H9 (cell line): ENCODE measurements at regions not wholly inside any gene's neighbourhood (a gene's known extent, or its start where the extent isn't known, plus 50 kb on each side); places are given as distances from the start of the nearest gene placed in this dataset.

Experiments used
- DNase-seq: peaks from one replicate; pipeline ENCODE4 v3.0.0-alpha.2; 2017
- H2AFZ ChIP-seq: one replicate; pipeline ENCODE4 v1.6.1; 2013; ENCODE audit warnings: mild to moderate bottlenecking, low read length, control low read depth, moderate library complexity
- H2AK5ac ChIP-seq: 2 replicates; pipeline ENCODE4 v1.6.1; 2013; ENCODE audit warnings: low read length, control low read depth, mixed read lengths; ENCODE audit not compliant: insufficient read length
- H2BK120ac ChIP-seq: one replicate; pipeline ENCODE4 v1.6.1; 2013; ENCODE audit warnings: low read depth, mild to moderate bottlenecking, low read length, control low read depth, inconsistent platforms; ENCODE audit not compliant: poor library complexity, severe bottlenecking
- H2BK12ac ChIP-seq: 2 replicates; pipeline ENCODE4 v1.6.1; 2013; ENCODE audit warnings: low read length, control low read depth, mixed read lengths, low read depth; ENCODE audit not compliant: insufficient read length
- H2BK15ac ChIP-seq: 2 replicates; pipeline ENCODE4 v1.6.1; 2013; ENCODE audit warnings: low read depth, low read length, control low read depth
- H2BK20ac ChIP-seq: one replicate; pipeline ENCODE4 v1.6.1; 2013; ENCODE audit warnings: low read depth, mild to moderate bottlenecking, low read length, control low read depth, inconsistent platforms; ENCODE audit not compliant: poor library complexity, severe bottlenecking
- H2BK5ac ChIP-seq: 2 replicates; pipeline ENCODE4 v1.6.1; 2013; ENCODE audit warnings: low read length, control low read depth, mixed read lengths; ENCODE audit not compliant: insufficient read length
- H3K14ac ChIP-seq: 2 replicates; pipeline ENCODE4 v1.6.1; 2013; ENCODE audit warnings: low read length, control low read depth; ENCODE audit not compliant: insufficient read depth
- H3K18ac ChIP-seq: 2 replicates; pipeline ENCODE4 v1.6.1; 2013; ENCODE audit warnings: low read depth, mild to moderate bottlenecking, mixed read lengths, low read length, control low read depth; ENCODE audit not compliant: insufficient read length
- H3K23ac ChIP-seq: 2 replicates; pipeline ENCODE4 v1.6.1; 2013; ENCODE audit warnings: low read length, control low read depth, mixed read lengths, low read depth; ENCODE audit not compliant: insufficient read length
- H3K23me2 ChIP-seq: 2 replicates; pipeline ENCODE4 v1.6.1; 2013; ENCODE audit warnings: low read depth, mild to moderate bottlenecking, mixed read lengths, low read length, control low read depth; ENCODE audit not compliant: insufficient read length, poor library complexity, severe bottlenecking
- H3K27ac ChIP-seq: 2 replicates; pipeline ENCODE4 v1.5.1; 2013; ENCODE audit warnings: low read length, control low read depth, mixed read lengths, low read depth; ENCODE audit not compliant: insufficient read length
- H3K27me3 ChIP-seq: 2 replicates; pipeline ENCODE4 v1.6.1; 2013; ENCODE audit warnings: low read length, control low read depth, inconsistent platforms; ENCODE audit not compliant: insufficient read depth
- H3K4ac ChIP-seq: 2 replicates; pipeline ENCODE4 v1.6.1; 2013; ENCODE audit warnings: low read depth, mild to moderate bottlenecking, control low read depth, inconsistent platforms, low read length, moderate library complexity
- H3K4me1 ChIP-seq: 2 replicates; pipeline ENCODE4 v1.6.1; 2013; ENCODE audit warnings: low read length, control low read depth, inconsistent platforms; ENCODE audit not compliant: insufficient read depth
- H3K4me2 ChIP-seq: 2 replicates; pipeline ENCODE4 v1.6.1; 2013; ENCODE audit warnings: low read length, control low read depth, mixed read lengths; ENCODE audit not compliant: insufficient read length, insufficient read depth
- H3K56ac ChIP-seq: 2 replicates; pipeline ENCODE4 v1.6.1; 2013; ENCODE audit warnings: low read depth, mild to moderate bottlenecking, mixed read lengths, low read length, control low read depth; ENCODE audit not compliant: insufficient read length
- H3K79me1 ChIP-seq: 2 replicates; pipeline ENCODE4 v1.6.1; 2013; ENCODE audit warnings: low read depth, mild to moderate bottlenecking, moderate library complexity, low read length, control low read depth, inconsistent platforms; ENCODE audit not compliant: insufficient read depth, poor library complexity, severe bottlenecking
- H3K79me2 ChIP-seq: 2 replicates; pipeline ENCODE4 v1.6.1; 2013; ENCODE audit warnings: low read length, control low read depth, inconsistent platforms; ENCODE audit not compliant: insufficient read depth
- H3K9ac ChIP-seq: 2 replicates; pipeline ENCODE4 v1.6.1; 2013; ENCODE audit warnings: low read length, control low read depth, mixed read lengths; ENCODE audit not compliant: insufficient read length; ENCODE audit errors: extremely low read depth
- H3K9me3 ChIP-seq: one replicate; pipeline ENCODE4 v1.6.1; 2013; ENCODE audit warnings: low read depth, low read length, inconsistent platforms; ENCODE audit not compliant: control insufficient read depth
- H3T11ph ChIP-seq: one replicate; pipeline ENCODE4 v1.6.1; 2013; ENCODE audit warnings: mild to moderate bottlenecking, low read length, control low read depth, inconsistent platforms
- H4K20me1 ChIP-seq: one replicate; pipeline ENCODE4 v1.6.1; 2013; ENCODE audit not compliant: control insufficient read depth, insufficient read length, insufficient read depth
- H4K5ac ChIP-seq: 2 replicates; pipeline ENCODE4 v1.6.1; 2013; ENCODE audit warnings: low read depth, mild to moderate bottlenecking, mixed read lengths, low read length, control low read depth; ENCODE audit not compliant: insufficient read length
- H4K8ac ChIP-seq: replicated peaks from 2 replicates; pipeline ENCODE4 v1.6.1; 2013; ENCODE audit warnings: low read length, control low read depth, mixed read lengths, low read depth; ENCODE audit not compliant: insufficient read length
- H4K91ac ChIP-seq: 2 replicates; pipeline ENCODE4 v1.6.1; 2013; ENCODE audit warnings: low read depth, mild to moderate bottlenecking, moderate library complexity, mixed read lengths, low read length, control low read depth; ENCODE audit not compliant: insufficient read length
- H3K27ac Mint-ChIP-seq, 3 experiments: 2 replicates in 2 of 3; 3 replicates in 1 of 3; pipeline ENCODE4 v1.8.0; 2020 to 2021; ENCODE audit warnings: mixed read lengths in 3 of 3, mild to moderate bottlenecking in 1 of 3, moderate library complexity in 1 of 3
- H3K27me3 Mint-ChIP-seq: 2 replicates; pipeline ENCODE4 v1.8.0; 2021; ENCODE audit warnings: low read depth, mild to moderate bottlenecking, moderate library complexity, mixed read lengths
- H3K36me3 Mint-ChIP-seq, 3 experiments: 2 replicates in 2 of 3; 3 replicates in 1 of 3; pipeline ENCODE4 v1.8.0; 2020 to 2021; ENCODE audit warnings: low read depth in 3 of 3, mixed read lengths in 3 of 3; ENCODE audit not compliant: insufficient read depth in 1 of 3
- H3K4me1 Mint-ChIP-seq, 2 experiments: 2 replicates each; pipeline ENCODE4 v1.8.0; 2020; ENCODE audit warnings: mixed read lengths in 2 of 2
- H3K4me3 Mint-ChIP-seq, 2 experiments: 2 replicates in 1 of 2; 3 replicates in 1 of 2; pipeline ENCODE4 v1.8.0; 2020 to 2021; ENCODE audit warnings: mild to moderate bottlenecking in 2 of 2, mixed read lengths in 2 of 2, moderate library complexity in 1 of 2
- H3K9me3 Mint-ChIP-seq, 2 experiments: 2 replicates in 1 of 2; 3 replicates in 1 of 2; pipeline ENCODE4 v1.8.0; 2020; ENCODE audit warnings: mild to moderate bottlenecking in 2 of 2, mixed read lengths in 2 of 2, moderate library complexity in 1 of 2
- CTCF ChIP-seq: fragments of 200-600 bp; sonication (generic); conservative IDR thresholded peaks from 3 replicates; pipeline ENCODE4 v1.8.0; 2021; ENCODE audit warnings: antibody characterized with exemption, mild to moderate bottlenecking
- WGBS: extraction: QIAGEN DNeasy Blood & Tissue Kit; methylation state at CpG from one replicate; pipeline ENCODE4 v1.1.7; 2013; ENCODE audit warnings: missing lambda C conversion rate, low lambda C conversion rate, mixed read lengths; ENCODE audit not compliant: insufficient read length; ENCODE audit errors: extremely low coverage; 5-methylcytosine and 5-hydroxymethylcytosine counted together

GRCh38 chr2:148586522-148587128, 57.9 kb upstream of the EPC2 start:
- no peak overlapping the region for H3K14ac ChIP-seq
- DNase-seq, result no peak
- no peaks in the 10 kb centered on the region for H3K23me2 ChIP-seq
- H4K5ac ChIP-seq, result no peak overlapping the region
- no peak overlapping the region for H3K4ac ChIP-seq
- no peaks in the 10 kb centered on the region for H3K27me3 ChIP-seq
- no peaks in the 10 kb centered on the region for H3K9me3 Mint-ChIP-seq
- no peak overlapping the region for H2AK5ac ChIP-seq
- H3K27me3 Mint-ChIP-seq, result no peaks in the 10 kb centered on the region; the same call in 1 of the 2 replicates
- no peak overlapping the region for H2AFZ ChIP-seq
- no peak overlapping the region for H3K4me2 ChIP-seq
- no peak overlapping the region for H2BK15ac ChIP-seq
- H3K79me1 ChIP-seq, result no peaks in the 10 kb centered on the region
- H3K18ac ChIP-seq, result no peak overlapping the region
- no peak overlapping the region for H4K91ac ChIP-seq
- no peak overlapping the region for H2BK5ac ChIP-seq
- H3K4me1 Mint-ChIP-seq, result peaks cover 9 to 11% of the 10 kb centered on the region in 2 experiments
- no peak overlapping the region for H2BK12ac ChIP-seq
- no peaks in the 10 kb centered on the region for H4K20me1 ChIP-seq
- no peaks in the 10 kb centered on the region for H3K36me3 Mint-ChIP-seq
- no peaks in the 10 kb centered on the region for H3K79me2 ChIP-seq
- TF ChIP-seq CTCF, result no peak
- H3T11ph ChIP-seq, result no peak overlapping the region
- H4K8ac ChIP-seq, result no peak overlapping the region
- H3K27ac Mint-ChIP-seq, result no peak overlapping the region
- H3K4me3 Mint-ChIP-seq, result no peak overlapping the region
- WGBS, result no CpG with 5 or more reads among the region's 4 CpGs
- H3K23ac ChIP-seq, result no peak overlapping the region
- H3K9me3 ChIP-seq, result no peaks in the 10 kb centered on the region
- H2BK20ac ChIP-seq, result no peak overlapping the region
- no peak overlapping the region for H3K56ac ChIP-seq
- no peak overlapping the region for H2BK120ac ChIP-seq
- no peak overlapping the region for H3K9ac ChIP-seq
- peaks cover 5% of the 10 kb centered on the region; the same call in 1 of the 2 replicates for H3K4me1 ChIP-seq
- H3K27ac ChIP-seq, result no peak overlapping the region
